Body of pancreas (tissue), 4 donors: ENCODE measurements at regions not wholly inside any gene's neighbourhood (a gene's known extent, or its start where the extent isn't known, plus 50 kb on each side); places are given as distances from the start of the nearest gene placed in this dataset.

Experiments
- ATAC-seq: fragments of 150-250 bp; one replicate; pipeline ENCODE4 v1.9.1; 2016
- DNase-seq, 4 donors: peaks; one replicate each; pipeline ENCODE4 v3.0.0-alpha.2; 2019
- H3K27ac ChIP-seq, 4 donors: fragments of 200-600 bp; sonication (generic); 1 replicate in 3 of 4; 2 replicates in 1 of 4; pipeline versions ENCODE4 v1.5.1 to v1.6.1; 2016 to 2019; ENCODE audit warnings: mild to moderate bottlenecking in 1 of 4, mixed read lengths in 1 of 4, moderate library complexity in 1 of 4
- H3K27me3 ChIP-seq, 2 donors: fragments of 200-600 bp; sonication (generic); one replicate each; pipeline ENCODE4 v1.6.0; 2016; ENCODE audit warnings: mild to moderate bottlenecking in 1 of 2
- H3K36me3 ChIP-seq, 2 donors: fragments of 200-600 bp; sonication (generic); replicated peaks in 1 of 2; 2 replicates each; pipeline ENCODE4 v1.5.1; 2016; ENCODE audit warnings: low read depth in 2 of 2; ENCODE audit not compliant: insufficient read depth in 1 of 2
- H3K4me1 ChIP-seq: fragments of 200-600 bp; sonication (generic); one replicate; pipeline ENCODE4 v1.6.0; 2016
- H3K4me3 ChIP-seq, 2 donors: fragments of 200-600 bp; sonication (generic); 1 replicate in 1 of 2; 2 replicates in 1 of 2; pipeline ENCODE4 v1.5.1; 2016 to 2019
- H3K9me3 ChIP-seq, 3 donors: fragments of 200-600 bp; sonication (generic); 1 replicate in 2 of 3; 2 replicates in 1 of 3; pipeline ENCODE4 v1.5.1; 2016
- CTCF ChIP-seq, 7 experiments: fragments of 450-650 bp in 4 of 7; fragments of 200-600 bp in 3 of 7; sonication (generic) in 3 of 7; IDR thresholded peaks; one replicate each; pipeline ENCODE4 v1.5.1; 2016 to 2019; ENCODE audit warnings: antibody characterized with exemption in 7 of 7
- POLR2A ChIP-seq, 3 donors: fragments of 450-650 bp; IDR thresholded peaks; one replicate each; pipeline ENCODE4 v1.6.1; 2016; ENCODE audit warnings: antibody characterized with exemption in 3 of 3, mild to moderate bottlenecking in 2 of 3
- WGBS, 2 donors: methylation state at CpG; one replicate each; pipeline ENCODE4 v1.1.5; 2017; 5-methylcytosine and 5-hydroxymethylcytosine counted together
- intact Hi-C: fragments of 100-400 bp; cut with DNase I; formaldehyde crosslinking; loops from one replicate; pipeline ENCODE4 v1.15.1; 2023

- no peak for ATAC-seq
- intact Hi-C loops, result no loop called here
- no peaks in the 10 kb centered on the region for H3K27me3 ChIP-seq
Observed at GRCh38 chr5:154577416-154577815, 99.4 kb upstream of the HAND1 start.

GRCh38 chr5:154576429-154576806 is 98.4 kb upstream of the HAND1 start:
- DNase-seq (no peak), ATAC-seq (no peak)
- no peaks in the 10 kb centered on the region for H3K9me3 ChIP-seq
- no peak overlapping the region for H3K27ac ChIP-seq
- no peaks in the 10 kb centered on the region for H3K4me1 ChIP-seq
- no peaks in the 10 kb centered on the region for H3K36me3 ChIP-seq
- TF ChIP-seq CTCF (IDR thresholded peaks at IDR 0.05), result no peak
- no peak for TF ChIP-seq POLR2A (IDR thresholded peaks at IDR 0.05)
- H3K4me3 ChIP-seq, result no peak overlapping the region
- no peaks in the 10 kb centered on the region for H3K27me3 ChIP-seq
- WGBS, 2 donors, result 32 to 35% methylated on average over 5 to 9 of the region's 9 CpGs
- intact Hi-C loops, result no loop called here

More at GRCh38 chr5:154577416-154577815, 99.4 kb upstream of the HAND1 start:
- no peaks in the 10 kb centered on the region for H3K4me1 ChIP-seq
- H3K9me3 ChIP-seq, result no peaks in the 10 kb centered on the region
- H3K27ac ChIP-seq, result no peak overlapping the region
- H3K4me3 ChIP-seq, result no peak overlapping the region
- H3K36me3 ChIP-seq, result no peaks in the 10 kb centered on the region
- no peak for DNase-seq
- TF ChIP-seq CTCF (IDR thresholded peaks at IDR 0.05) (no peak), POLR2A (IDR thresholded peaks at IDR 0.05) (no peak)
- 60 to 80% methylated on average over 1 of the region's 1 CpG for WGBS, 2 donors

- TF ChIP-seq POLR2A (IDR thresholded peaks at IDR 0.05) (no peak), CTCF (IDR thresholded peaks at IDR 0.05) (peak in 3 of 7 experiments; percentile 19 to 25 (median 20))
- intact Hi-C loops, result no loop called here
- Histone ChIP-seq H3K4me3 (no peak overlapping the region), H3K36me3 (no peaks in the 10 kb centered on the region), H3K27ac (no peak overlapping the region), H3K9me3 (no peaks in the 10 kb centered on the region), H3K27me3 (no peaks in the 10 kb centered on the region), H3K4me1 (no peaks in the 10 kb centered on the region)
- DNase-seq, result peak in 1 of 4 donors; percentile 24
- ATAC-seq, result no peak
- WGBS, 2 donors, result 13 to 14% methylated on average over 11 of the region's 11 CpGs
Observed at GRCh38 chr5:154575546-154576428, 97.8 kb upstream of the HAND1 start.

GRCh38 chr5:154573011-154573410 is 95.0 kb upstream of the HAND1 start:
- Histone ChIP-seq H3K4me3 (no peak overlapping the region), H3K4me1 (no peaks in the 10 kb centered on the region), H3K27ac (no peak overlapping the region), H3K9me3 (no peaks in the 10 kb centered on the region), H3K36me3 (no peaks in the 10 kb centered on the region), H3K27me3 (no peaks in the 10 kb centered on the region)
- DNase-seq (no peak), ATAC-seq (no peak)
- TF ChIP-seq POLR2A (IDR thresholded peaks at IDR 0.05), result no peak
- no peak for TF ChIP-seq CTCF (IDR thresholded peaks at IDR 0.05)
- intact Hi-C loops, result no loop called here
- 77 to 81% methylated on average over 6 of the region's 6 CpGs for WGBS, 2 donors
